A549 (cell line): ENCODE measurements at regions not wholly inside any gene's neighbourhood (a gene's known extent, or its start where the extent isn't known, plus 50 kb on each side); places are given as distances from the start of the nearest gene placed in this dataset.

ENCODE experiments used
- BHLHE40 ChIP-seq: IDR thresholded peaks from 2 replicates; pipeline ENCODE4 v1.6.1; 2012; ENCODE audit warnings: low read depth, low read length, inconsistent platforms
- CEBPB ChIP-seq, 2 experiments: fragments of >200 bp in 1 of 2; sonication (Bioruptor Twin) in 1 of 2; formaldehyde crosslinking in 1 of 2; IDR thresholded peaks; 2 replicates each; pipeline ENCODE4 v1.6.1; 2012 to 2016
- CTCF ChIP-seq: fragments of >200 bp; sonication (Bioruptor Twin); formaldehyde crosslinking; IDR thresholded peaks from 3 replicates; pipeline ENCODE4 v1.5.1; 2016
- HDAC2 ChIP-seq: fragments of 200-600 bp; sonication (generic); IDR thresholded peaks from 2 replicates; pipeline ENCODE4 v1.6.1; 2016
- MAX ChIP-seq: IDR thresholded peaks from 2 replicates; pipeline ENCODE4 v1.6.1; 2012
- RAD21 ChIP-seq, 2 experiments: fragments of >200 bp in 1 of 2; sonication (Bioruptor Twin) in 1 of 2; formaldehyde crosslinking in 1 of 2; IDR thresholded peaks in 1 of 2; conservative IDR thresholded peaks in 1 of 2; 2 replicates in 1 of 2; 3 replicates in 1 of 2; pipeline ENCODE4 v1.6.1; 2012 to 2018; ENCODE audit warnings: inconsistent platforms in 1 of 2
- RNF2 ChIP-seq: fragments of 200-600 bp; sonication (generic); IDR thresholded peaks from 2 replicates; pipeline ENCODE4 v1.6.1; 2016; ENCODE audit warnings: low read depth, mild to moderate bottlenecking, antibody characterized with exemption, moderate library complexity, borderline replicate concordance
- TF ChIP-seq, protein P1 (sequence below): IDR thresholded peaks from 2 replicates; pipeline ENCODE4 v1.6.1; 2012; ENCODE audit warnings: low read depth, borderline replicate concordance

- no peak for TF ChIP-seq MAX
- TF ChIP-seq, protein P1, sequence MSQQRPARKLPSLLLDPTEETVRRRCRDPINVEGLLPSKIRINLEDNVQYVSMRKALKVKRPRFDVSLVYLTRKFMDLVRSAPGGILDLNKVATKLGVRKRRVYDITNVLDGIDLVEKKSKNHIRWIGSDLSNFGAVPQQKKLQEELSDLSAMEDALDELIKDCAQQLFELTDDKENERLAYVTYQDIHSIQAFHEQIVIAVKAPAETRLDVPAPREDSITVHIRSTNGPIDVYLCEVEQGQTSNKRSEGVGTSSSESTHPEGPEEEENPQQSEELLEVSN, result no peak
- TF ChIP-seq BHLHE40, result no peak
- no peak for TF ChIP-seq CTCF
- no peak for TF ChIP-seq RAD21 (conservative IDR thresholded peaks at IDR 0.05 in 1 of 2, IDR thresholded peaks at IDR 0.05 in 1 of 2)
- TF ChIP-seq CEBPB (IDR thresholded peaks at IDR 0.05), result no peak
- TF ChIP-seq HDAC2, result no peak
- TF ChIP-seq RNF2, result no peak
Measured at GRCh38 chr6:146896062-146896813, 297.5 kb downstream of the ADGB start.
